ELF-1 (cell line): ENCODE measurements at regions not wholly inside any gene's neighbourhood (a gene's known extent, or its start where the extent isn't known, plus 50 kb on each side); places are given as distances from the start of the nearest gene placed in this dataset.

Experiments
- DNase-seq: peaks from one replicate; pipeline ENCODE4 v3.0.0-alpha.2; 2016; ENCODE audit warnings: low read depth, low spot score

DNA sequence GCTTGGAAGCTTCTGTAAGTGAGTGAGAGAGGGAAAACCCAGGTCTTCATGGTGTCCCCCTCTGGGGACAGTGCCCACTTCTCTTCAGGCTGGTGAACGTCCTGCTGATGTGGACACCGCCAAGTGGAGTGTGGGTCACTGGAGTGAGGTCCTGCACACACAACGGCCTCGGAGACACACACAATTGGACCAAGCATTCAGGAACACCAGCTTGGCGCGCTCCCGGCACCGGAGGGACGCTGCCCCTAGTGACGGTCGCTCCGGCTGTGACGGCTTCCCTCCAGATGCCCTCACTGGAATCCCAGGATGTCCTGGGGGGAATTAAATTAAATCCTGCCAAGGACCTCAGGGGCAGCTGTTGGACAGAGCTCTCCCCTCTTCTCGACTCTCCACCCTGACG, 123.1 kb downstream of the ZNF664 start:
- no peak for DNase-seq

DNA sequence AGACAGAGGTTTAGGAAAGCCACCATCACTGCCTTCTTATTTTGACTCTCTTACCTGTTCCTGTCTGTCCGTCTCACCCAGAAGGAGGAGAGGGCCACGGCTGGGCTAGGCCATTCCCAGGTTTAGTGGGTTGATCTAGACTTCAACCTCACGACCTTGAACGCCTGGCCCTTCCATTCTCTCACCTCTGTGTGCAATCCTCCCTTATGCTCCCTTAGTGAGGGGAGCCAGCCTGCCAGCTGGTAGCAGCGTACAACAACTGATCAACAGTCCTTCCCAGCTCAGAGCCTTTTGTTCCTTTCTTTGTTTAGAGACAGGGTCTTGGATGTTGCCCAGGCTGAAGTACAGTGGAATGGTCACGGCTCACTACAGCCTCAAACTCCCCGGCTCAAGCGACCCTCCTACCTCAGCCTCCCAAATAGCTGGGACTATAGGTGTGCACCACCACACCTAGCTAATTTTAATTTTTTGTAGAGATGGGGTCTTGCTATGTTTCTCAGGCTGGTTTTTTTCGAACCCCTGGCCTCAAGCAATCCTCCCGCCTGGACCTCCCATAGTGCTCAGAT, 123.9 kb downstream of the ZNF664 start:
- DNase-seq, result no peak

DNA sequence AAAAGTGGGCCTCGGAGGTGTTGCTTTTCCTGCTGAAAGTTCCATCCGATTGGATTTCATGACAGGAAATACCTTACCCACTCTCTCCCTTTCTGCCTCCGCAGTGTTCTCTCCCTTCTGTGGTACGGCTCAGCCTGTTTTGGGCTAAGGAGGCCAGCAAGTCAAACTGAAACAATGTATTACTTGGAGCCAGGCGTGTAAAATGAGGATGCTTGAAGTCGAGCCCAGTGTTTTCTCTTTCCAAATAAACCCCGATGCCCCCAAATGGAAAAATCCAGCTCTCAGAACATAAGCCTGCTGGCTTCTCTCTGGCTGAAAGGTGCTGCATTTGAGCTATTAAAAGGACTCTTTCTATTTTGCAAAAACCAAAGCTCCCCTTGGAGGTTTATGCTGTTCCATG, 124.7 kb downstream of the ZNF664 start:
- no peak for DNase-seq

DNA sequence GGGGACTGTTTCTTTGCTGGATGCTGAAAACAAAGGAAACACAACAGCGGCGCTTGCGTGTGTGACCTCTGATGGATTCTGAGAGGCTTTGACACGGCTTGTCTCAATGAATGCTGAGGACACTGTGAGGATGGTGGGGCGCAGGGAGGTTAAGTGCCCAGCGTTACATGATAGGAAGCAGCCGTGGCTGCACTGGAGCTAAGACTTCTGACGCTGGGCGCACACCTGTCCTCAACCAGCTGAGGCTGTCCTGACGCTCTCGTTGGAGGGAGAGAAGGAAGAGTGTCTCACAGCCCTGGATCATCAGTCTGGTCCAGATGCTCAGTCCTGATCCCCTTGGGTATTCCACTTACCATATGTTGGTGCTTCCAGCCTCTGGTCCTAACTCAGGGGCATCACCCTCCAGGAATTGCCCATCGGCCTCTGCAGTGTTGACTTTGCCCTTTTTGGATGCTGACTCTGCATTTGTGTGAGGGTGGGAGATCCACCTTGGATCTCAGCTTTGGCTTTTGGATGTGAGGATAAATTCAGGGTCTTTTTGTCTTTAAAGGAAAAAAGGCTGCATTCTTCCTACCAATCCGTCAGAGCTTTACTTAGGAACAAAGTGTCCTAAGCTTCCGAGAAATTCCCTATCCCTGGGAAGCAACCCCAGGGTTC, 125.2 kb downstream of the ZNF664 start:
- no peak for DNase-seq

DNA sequence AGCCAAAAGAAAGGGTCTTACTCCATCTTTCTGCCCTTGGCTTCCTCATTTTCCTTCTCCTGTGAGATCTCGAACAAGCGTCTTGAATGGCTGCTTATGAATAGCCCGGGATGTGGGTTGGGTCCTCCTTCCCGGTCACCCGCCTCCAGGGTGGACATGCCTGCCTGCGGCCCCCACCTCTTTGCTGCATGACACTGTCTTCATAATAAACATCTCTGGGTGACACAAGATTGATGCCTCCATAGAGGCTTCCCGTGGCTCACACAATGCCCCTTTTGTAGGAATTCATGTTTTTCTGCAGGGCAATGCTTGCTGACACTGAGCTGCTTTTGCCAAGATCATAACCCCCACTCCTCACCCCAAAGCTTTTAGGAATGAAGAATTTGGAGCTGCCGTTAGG, 125.9 kb downstream of the ZNF664 start:
- DNase-seq, result no peak

GRCh38 chr12:124099661-124100060, 126.6 kb downstream of the ZNF664 start:
- no peak for DNase-seq

DNA sequence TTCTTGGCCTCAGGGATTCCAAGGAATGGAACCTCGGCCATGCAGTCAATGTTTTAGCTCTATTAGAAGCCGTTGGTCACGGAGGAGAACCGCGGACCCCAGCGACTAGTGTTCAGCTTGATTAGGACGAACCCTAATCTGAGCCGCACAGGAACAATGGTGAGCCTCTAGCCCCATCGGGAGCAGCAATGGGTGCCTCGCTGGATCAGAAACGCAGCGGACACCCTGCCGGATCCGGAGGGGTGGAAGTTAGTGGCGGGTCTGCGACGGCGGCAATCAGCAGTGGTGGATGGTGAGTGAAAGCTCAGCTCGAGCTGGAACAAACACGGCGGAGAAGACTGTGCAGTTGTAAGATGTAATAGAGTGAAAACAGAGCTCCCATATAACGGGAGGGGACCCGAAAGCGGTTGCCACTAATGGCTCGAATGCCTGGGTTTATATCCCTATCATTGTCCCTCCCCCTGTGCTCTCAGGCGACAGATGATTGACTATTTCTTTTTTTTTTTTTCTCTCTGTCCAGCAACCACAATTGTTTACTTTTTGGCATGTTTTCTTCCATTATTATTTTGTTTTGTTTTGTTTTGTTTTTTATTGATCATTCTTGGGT, 127.7 kb downstream of the ZNF664 start:
- no peak for DNase-seq

GRCh38 chr12:124105546-124105945, 132.5 kb downstream of the ZNF664 start:
- no peak for DNase-seq

- DNase-seq, result peak; percentile 91
Measured at GRCh38 chr12:124107351-124107750, 134.3 kb downstream of the ZNF664 start.

DNA sequence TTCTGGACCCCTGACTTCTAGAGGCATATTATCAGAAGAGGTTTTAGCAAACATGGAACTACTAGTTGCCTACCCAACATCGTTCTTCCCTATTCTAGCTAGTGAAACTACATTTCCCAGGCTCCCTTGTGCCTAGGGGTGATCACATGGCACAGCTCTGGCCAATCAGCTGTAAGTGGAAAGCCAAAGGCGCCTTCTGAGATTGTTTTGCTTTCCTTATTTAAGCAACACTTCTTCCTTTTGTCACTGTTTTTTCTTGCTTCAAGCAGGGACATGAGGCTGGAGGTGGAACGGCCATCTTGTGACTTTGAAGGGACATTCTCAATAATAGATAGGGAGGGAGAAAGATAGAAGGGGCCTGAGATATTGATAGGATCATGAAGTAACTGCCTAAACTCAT, 136.7 kb downstream of the ZNF664 start:
- peak; percentile 64 for DNase-seq

DNA sequence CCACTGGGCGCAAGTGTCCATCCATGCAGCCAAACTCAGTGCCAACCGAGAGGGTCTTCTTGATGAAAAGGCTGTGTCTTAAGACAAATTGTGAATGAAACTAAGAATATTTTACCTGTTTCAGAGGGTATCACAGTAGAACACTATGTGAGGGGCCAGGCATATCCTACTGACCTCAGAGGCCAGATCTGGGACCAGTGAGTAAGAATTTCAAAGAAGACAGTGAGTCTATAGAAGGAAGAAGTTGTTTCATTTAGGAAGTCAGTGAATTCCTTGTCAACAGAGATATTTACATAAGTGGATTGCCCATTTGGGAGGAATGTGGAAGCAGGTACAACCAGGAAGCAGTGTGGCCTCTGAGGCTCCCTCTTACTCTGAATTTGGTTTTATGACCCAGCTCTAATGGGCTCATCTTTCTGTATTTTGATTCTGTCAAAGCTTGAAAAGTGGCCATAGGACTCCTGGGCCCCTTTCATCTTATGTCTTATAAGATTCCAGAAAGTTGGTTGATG, 137.4 kb downstream of the ZNF664 start:
- DNase-seq, result no peak

DNA sequence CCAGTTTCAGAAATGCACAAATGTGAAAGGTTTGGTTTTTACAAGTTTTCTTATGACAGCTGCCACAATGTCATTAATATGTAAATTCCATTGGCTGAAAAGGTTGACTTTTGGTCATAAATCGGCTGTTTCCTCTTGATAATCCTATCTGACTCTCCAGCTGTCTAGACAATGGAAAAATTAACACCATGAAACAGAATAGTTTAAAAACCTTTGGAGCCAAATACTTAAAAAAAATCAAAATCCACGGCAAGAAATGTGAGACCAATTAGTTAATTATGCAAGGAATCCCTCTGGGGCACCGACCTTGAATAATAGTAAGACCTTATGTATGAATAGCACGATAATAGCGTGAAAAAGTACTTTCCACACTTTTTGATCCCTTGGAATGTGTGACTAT, 138.0 kb downstream of the ZNF664 start:
- no peak for DNase-seq

GRCh38 chr12:124114316-124114715, 141.3 kb downstream of the ZNF664 start:
- no peak for DNase-seq

GRCh38 chr12:124115496-124115895, 142.5 kb downstream of the ZNF664 start:
- no peak for DNase-seq

GRCh38 chr12:124115976-124116690, 143.1 kb downstream of the ZNF664 start:
- DNase-seq, result peak; percentile 15

- no peak for DNase-seq
Measured at GRCh38 chr12:124120739-124121138, 147.7 kb downstream of the ZNF664 start.

GRCh38 chr12:124122722-124123121, 149.7 kb downstream of the ZNF664 start:
- no peak for DNase-seq

- DNase-seq, result peak; percentile 49
Measured at GRCh38 chr12:124123296-124124000, 150.4 kb downstream of the ZNF664 start.

DNA sequence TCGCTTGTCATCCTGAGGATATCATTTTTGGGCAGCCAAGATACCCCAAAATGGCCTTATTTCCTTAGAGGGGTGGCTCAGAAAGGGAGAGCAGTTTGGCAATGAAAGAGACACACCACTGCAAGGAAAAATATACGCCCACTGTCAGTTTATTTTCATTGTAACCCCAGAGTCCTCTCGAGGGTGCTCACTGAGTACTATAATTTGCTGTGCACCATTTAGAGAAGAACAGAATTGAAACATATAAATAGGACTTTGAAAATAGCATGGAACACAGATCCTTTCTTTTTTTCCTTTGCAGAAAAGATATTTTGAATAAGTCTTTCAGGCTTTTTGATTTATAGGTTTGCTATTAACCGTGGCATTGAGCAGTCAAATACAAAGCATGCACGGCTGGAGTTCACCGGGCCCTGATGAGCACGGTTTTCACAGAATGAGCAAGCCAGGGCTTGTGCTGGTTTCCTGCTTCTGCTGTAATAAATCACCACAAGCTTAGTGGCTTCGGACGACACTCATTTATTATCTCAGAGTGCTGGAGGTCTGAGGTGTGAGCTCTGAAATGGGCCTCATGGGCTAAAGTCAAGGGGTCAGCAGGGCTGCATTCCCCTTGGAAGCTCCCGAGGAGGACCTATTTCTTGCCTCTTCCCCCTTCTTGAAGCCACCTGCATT, 152.3 kb downstream of the ZNF664 start:
- DNase-seq, result no peak

GRCh38 chr12:124126950-124127655, 154.1 kb downstream of the ZNF664 start:
- DNase-seq, result no peak

- no peak for DNase-seq
Measured at GRCh38 chr12:124129132-124129531, 156.1 kb downstream of the ZNF664 start.
